GM21528 (cell line): ENCODE measurements at regions not wholly inside any gene's neighbourhood (a gene's known extent, or its start where the extent isn't known, plus 50 kb on each side); places are given as distances from the start of the nearest gene placed in this dataset.

ENCODE experiments used
- ATAC-seq: cut with Tn5 transposase; IDR thresholded peaks from one replicate; pipeline ENCODE4 v1.9.1; 2021; ENCODE audit warnings: mild to moderate bottlenecking, moderate library complexity; ENCODE audit not compliant: unreplicated experiment, low FRiP score

DNA sequence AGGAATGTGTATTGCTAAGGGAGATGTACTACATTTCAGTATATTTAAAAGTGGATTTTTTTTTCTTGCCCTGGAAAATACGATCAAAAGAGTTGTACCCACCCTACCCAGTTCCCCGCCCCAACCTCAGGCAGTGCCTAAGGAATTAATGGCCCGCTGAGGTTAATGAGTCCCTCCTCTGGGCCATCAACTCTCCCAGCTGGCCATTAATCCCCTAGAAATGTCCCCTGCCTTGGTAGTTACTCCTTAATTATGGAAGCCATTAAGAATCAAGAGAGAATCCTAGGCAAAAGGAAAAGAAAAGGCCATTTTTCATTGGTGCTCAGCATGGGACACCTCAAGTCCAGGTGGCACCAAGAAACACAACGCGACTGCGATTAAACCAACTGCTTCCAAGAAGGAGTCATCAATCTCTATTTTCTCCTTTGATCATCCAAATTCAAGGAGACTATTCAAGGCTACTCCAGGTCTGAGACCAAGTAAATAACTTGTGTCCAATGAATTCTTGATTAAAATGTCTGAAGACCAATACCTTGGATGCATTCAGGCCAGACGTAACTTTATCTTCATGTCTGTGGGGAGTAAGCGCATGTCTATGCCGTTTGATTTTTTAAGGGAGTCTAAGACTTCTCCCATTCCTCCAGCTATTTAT, 1962.2 kb upstream of the WWC1 start:
- no peak for ATAC-seq

DNA sequence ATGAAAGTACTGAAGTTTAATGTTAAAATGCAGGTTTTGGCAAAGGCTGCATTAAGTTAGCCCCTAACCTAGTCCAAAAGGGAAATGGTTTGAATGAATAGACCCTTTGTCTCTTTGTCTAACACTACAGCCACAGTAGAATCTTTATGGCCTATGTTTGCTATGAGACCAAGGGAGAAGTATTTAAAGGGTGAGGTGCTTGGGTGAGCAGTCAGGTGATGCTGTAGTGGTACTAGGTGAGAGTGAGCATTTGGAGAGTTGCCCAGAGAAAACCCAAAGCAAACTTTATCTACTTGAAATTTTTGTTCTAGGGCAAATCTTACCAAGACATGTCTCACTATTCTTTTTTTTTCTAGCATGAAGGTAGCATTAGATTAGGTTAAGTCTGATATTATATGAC, 1961.4 kb upstream of the WWC1 start:
- no peak for ATAC-seq

DNA sequence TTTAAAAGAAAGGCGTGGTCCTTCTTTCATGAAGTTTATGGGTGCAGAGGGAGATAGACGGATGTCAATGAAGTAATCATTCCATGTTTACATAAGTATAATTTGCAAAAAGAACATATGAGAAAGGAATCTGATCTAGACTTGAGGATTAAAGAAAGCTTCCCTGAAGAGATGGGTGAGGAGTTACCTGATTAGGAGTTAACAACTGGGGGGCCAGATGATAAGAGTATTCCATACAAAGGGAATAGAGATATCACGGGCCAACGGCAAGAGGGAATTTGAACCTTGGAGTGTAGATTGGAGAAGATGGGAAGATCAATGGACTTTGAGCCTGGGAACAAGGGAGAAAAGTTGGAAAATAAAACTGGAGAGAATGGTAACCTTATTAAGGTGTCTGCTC, 1959.9 kb upstream of the WWC1 start:
- no peak for ATAC-seq

DNA sequence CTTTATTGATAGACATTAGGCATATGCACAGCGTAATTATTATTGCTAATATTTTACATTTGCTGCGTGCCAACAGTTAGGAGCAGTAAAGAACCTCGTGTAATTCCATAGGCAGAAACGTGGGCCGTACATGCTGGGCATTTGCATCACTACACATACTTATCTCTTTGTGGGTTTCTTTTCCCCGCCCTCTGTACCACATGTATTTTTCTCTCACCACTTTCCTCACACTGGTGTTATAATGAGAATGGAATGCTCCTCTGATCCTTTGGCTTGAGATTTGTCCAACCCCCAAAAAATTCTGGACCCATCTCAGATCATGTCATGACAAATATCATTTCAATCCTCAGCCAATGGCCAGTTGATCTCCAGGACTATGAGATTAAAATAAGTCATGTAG, 1952.6 kb upstream of the WWC1 start:
- ATAC-seq, result no peak

DNA sequence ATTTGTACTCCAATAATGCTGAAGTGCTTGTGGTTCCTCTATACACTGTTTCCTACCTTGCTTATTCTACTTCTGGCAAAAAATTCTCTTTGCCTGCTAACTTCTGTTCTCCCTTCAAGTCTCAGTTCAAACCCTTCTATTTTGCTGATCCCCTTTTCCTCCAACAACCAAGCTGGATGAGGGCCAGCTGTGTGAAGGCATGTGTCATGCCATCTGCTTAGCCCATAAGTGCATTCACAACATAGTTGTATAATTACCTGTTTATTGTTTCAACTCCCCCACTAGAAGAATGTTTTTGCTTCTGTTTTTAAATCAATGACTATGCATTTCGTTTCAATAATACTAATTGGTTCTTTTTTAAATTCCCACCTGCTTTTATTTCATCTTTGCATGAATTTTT, 1951.4 kb upstream of the WWC1 start:
- ATAC-seq, result no peak

DNA sequence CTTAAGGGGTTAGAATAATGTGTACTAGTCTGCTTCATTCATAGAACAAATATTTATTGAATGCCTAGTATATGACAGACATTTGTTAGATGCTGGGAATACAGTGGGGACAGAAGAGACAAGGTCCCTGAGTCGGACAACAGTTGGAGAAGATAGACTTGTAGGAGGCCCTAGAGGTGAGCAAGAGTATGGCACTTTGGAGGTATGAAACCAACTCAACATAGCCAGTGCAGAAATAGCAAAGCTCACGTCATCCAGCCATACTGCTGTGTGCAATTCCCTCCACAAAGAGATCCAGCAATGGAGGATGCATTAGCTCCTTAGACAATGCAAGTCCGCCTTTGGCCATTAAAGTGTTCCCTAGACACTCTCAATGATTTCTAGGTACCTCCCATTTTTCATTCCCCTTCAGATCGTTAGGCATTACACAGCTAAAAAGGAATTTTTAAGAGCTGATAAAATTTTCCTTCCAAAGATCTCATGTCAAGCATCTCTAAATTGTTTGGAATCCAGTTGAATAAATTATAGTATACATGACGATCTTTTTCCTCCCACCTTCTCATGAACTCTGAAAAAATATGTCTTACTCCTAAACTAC, 1949.6 kb upstream of the WWC1 start:
- no peak for ATAC-seq

- ATAC-seq, result no peak
These were observed 1949.0 kb upstream of the WWC1 start for GRCh38 chr5:166342402-166342801.

DNA sequence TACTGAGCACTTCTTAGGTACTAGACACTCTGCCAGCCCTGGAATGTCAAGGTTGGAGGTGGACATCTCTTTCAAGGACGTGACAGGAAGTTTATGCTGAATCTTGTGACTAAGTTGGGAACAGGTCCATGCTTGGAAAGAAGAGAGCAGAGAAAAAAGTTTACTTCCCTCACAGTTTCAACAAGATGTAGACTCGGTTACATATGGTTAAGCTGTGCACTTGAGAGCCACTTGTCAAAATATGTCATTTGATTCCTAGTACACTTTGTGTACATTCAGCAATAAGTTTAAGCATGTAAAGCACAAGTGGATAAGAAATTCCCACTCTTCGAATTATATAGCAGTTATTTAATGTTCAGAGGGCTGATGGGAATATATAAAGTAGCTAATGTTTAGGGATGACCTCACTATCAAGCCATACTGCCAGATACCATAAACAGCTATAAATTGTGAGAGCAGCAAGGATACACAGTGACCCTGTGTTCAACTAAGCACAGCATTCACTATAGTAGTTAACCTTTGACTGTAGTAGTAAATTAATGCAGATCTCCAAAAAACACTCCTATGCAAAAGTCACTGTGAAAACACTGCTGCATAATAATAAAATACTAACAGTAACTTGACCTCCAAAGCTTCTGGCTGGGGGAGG, 1944.6 kb upstream of the WWC1 start:
- no peak for ATAC-seq

GRCh38 chr5:166349046-166349445, 1942.4 kb upstream of the WWC1 start:
- no peak for ATAC-seq

- no peak for ATAC-seq
These were observed 1937.9 kb upstream of the WWC1 start for GRCh38 chr5:166353580-166353979.

- ATAC-seq, result no peak
These were observed 1937.1 kb upstream of the WWC1 start for GRCh38 chr5:166354332-166354731.

DNA sequence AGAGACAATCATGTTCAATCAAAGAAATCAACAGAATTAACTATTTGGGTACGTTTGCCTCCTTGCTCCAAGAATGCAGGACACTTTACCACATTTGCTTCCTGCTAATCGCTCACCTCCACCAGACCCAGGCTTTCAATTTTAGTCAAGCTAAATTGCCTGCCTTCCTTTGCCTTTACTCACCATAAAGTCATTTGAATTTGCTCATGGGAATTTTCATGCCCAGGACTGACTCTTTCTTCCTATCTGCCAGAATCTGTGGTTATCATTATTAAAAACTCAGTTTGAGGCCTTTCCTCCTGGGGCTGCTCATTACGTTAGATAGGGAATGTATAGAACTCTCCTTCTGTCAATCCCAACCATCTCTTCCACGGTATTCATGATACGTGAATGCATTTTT, 1935.3 kb upstream of the WWC1 start:
- no peak for ATAC-seq

DNA sequence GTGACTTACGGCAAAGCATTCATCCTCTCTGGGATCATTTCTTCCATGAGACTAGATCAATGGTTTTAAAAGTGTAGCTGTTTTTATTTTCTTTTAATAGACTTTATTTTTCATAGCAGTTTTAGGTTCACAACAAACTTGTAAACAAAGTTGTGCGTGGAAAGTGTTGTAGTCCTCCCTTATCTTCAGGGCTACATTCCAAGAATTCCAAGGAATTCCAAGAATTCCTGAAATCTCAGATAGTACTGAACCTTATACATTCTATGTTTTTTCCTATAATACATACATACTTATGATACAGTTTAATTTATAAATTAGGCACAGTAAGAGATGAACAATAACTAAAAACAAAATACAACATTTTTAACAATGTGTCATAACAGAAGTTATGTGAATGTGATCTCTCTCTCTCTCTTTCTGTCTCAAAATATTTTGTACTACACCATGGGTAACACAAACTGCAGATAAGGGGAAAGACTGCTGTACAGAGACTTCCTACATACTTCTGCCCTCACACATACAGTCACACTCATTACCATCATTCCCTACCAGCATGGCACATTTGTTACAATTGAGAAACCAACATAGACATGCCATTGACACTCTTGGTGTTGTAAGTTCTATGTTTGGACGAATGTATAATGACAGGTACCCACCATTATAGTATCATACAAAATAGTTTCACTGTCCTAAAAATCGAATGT, 1933.2 kb upstream of the WWC1 start:
- no peak for ATAC-seq

GRCh38 chr5:166363087-166363760, 1928.2 kb upstream of the WWC1 start:
- ATAC-seq, result no peak

GRCh38 chr5:166365164-166365563, 1926.3 kb upstream of the WWC1 start:
- no peak for ATAC-seq

DNA sequence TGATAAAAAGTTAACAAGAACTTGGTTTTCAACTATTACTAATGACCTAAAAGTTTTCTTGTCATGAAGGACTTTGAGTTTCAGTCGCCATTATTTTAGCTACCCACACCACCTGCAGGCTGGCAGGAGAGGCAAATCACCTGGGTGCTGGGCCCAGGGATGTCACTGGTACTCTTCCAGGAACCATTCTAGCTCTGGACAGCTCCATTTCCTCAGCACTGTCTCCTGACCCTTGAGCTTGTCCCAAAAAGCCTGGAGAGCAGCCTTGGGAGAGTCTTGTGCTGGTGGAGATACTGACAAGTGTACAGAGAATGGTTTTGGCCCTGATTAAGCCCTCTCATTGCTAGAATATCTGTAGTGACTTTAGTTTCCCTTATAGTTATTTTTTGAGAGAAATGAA, 1924.1 kb upstream of the WWC1 start:
- ATAC-seq, result no peak

- no peak for ATAC-seq
These were observed 1922.1 kb upstream of the WWC1 start for GRCh38 chr5:166369346-166369745.

- no peak for ATAC-seq
These were observed 1921.6 kb upstream of the WWC1 start for GRCh38 chr5:166369807-166370206.

DNA sequence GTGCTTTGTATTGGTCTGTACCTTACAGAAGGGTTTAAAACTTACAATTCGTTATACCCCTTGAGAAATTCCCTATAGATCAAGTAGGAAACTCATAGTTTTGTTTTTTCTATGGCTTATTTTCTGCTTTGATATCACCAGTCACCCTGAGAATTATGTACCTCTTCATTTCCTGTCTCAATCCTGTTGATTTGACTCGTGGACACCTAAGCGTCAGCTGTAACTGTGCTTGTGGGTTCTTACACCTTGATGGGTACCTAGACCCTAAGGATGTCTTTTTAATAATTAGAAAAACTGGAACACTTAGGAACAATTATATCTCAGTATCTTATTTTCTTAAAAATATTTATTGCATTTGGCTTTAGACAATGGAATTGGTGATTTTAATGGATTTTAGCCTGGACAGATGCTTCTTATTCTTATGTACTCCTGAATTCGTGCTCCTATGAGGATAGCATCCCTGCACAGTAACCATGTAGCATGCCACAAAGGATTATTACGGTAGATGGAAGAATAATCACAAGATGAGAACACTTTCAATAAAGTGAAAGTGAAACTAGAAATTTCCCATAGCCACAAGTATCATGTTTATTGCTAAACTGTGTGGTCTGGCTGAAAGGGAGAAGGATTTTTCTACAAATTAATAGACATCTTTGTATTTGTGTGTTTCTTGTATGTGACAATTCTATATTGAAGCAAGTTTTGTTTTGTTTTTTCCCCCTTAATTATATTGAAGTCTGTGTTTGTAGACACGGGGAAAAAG, 1920.3 kb upstream of the WWC1 start:
- no peak for ATAC-seq

DNA sequence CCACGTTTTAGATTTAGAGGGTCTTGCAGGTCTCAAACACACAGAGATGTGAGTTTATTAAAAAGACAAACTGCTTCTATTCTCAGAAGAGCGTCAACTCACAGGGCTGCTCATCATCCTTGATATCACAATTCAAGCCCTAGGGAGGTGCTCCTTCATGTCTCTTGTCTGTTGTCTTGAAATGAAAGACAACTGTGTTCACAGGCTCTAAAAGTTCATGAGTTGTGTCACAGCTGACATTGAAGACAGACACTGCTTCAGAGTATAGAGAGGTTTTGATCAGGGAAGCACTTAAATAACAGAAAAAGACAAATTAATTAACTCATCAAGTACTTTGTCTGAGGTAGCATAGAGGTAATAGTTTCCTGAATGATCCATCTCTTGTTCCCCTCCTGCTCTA, 1917.6 kb upstream of the WWC1 start:
- ATAC-seq, result no peak
